ENCODE measurements at regions not wholly inside any gene's neighbourhood (a gene's known extent, or its start where the extent isn't known, plus 50 kb on each side); places are given as distances from the start of the nearest gene placed in this dataset.
A peak's percentile ranks its signal among the peaks of the same experiment; 100 is the strongest.

- Histone ChIP-seq H3K9me3 (no peaks in the 10 kb centered on the region), H3K4me3 (no peak overlapping the region), H3K27me3 (no peaks in the 10 kb centered on the region), H3K36me3 (no peaks in the 10 kb centered on the region), H3K27ac (no peak overlapping the region), H3K4me1 (no peaks in the 10 kb centered on the region)
- no peak for DNase-seq (ENCODE audit: low spot score)
- no peak for TF ChIP-seq CTCF (IDR thresholded peaks at IDR 0.05)
Observed at GRCh38 chr2:234712421-234712935, 215.6 kb upstream of the ARL4C start.

GRCh38 chr2:234711308-234711707 lies 214.4 kb upstream of the ARL4C start:
- Histone ChIP-seq H3K4me1 (no peaks in the 10 kb centered on the region), H3K36me3 (no peaks in the 10 kb centered on the region), H3K9me3 (no peaks in the 10 kb centered on the region), H3K27ac (no peak overlapping the region), H3K27me3 (no peaks in the 10 kb centered on the region), H3K4me3 (no peak overlapping the region)
- no peak for DNase-seq (ENCODE audit: low spot score)
- TF ChIP-seq CTCF (IDR thresholded peaks at IDR 0.05): no peak

GRCh38 chr2:234710587-234710986 lies 213.7 kb upstream of the ARL4C start:
- H3K36me3 ChIP-seq: no peaks in the 10 kb centered on the region
- TF ChIP-seq CTCF (IDR thresholded peaks at IDR 0.05): no peak
- no peaks in the 10 kb centered on the region for H3K27me3 ChIP-seq
- H3K27ac ChIP-seq: no peak overlapping the region
- H3K4me1 ChIP-seq: no peaks in the 10 kb centered on the region
- H3K9me3 ChIP-seq: no peaks in the 10 kb centered on the region
- H3K4me3 ChIP-seq: no peak overlapping the region
- DNase-seq (ENCODE audit: low spot score): no peak

- no peak for TF ChIP-seq CTCF (IDR thresholded peaks at IDR 0.05)
- Histone ChIP-seq H3K27me3 (no peaks in the 10 kb centered on the region), H3K4me3 (no peak overlapping the region), H3K27ac (no peak overlapping the region), H3K4me1 (no peaks in the 10 kb centered on the region), H3K36me3 (no peaks in the 10 kb centered on the region), H3K9me3 (no peaks in the 10 kb centered on the region)
- no peak for DNase-seq (ENCODE audit: low spot score)
Observed at GRCh38 chr2:234710066-234710465, 213.2 kb upstream of the ARL4C start.

- Histone ChIP-seq H3K36me3 (no peaks in the 10 kb centered on the region), H3K27ac (no peak overlapping the region), H3K9me3 (no peaks in the 10 kb centered on the region), H3K4me1 (no peaks in the 10 kb centered on the region), H3K4me3 (no peak overlapping the region), H3K27me3 (no peaks in the 10 kb centered on the region)
- no peak for DNase-seq (ENCODE audit: low spot score)
- no peak for TF ChIP-seq CTCF (IDR thresholded peaks at IDR 0.05)
Observed at GRCh38 chr2:234708717-234709116, 211.8 kb upstream of the ARL4C start.

GRCh38 chr2:234708091-234708683 lies 211.3 kb upstream of the ARL4C start:
- Histone ChIP-seq H3K27ac (no peak overlapping the region), H3K27me3 (no peaks in the 10 kb centered on the region), H3K4me3 (no peak overlapping the region), H3K9me3 (no peaks in the 10 kb centered on the region), H3K36me3 (no peaks in the 10 kb centered on the region), H3K4me1 (no peaks in the 10 kb centered on the region)
- peak; percentile 55 for DNase-seq (ENCODE audit: low spot score)
- no peak for TF ChIP-seq CTCF (IDR thresholded peaks at IDR 0.05)

Data from right atrium auricular region (tissue), 2 donors.